A549 (cell line): ENCODE measurements at regions not wholly inside any gene's neighbourhood (a gene's known extent, or its start where the extent isn't known, plus 50 kb on each side); places are given as distances from the start of the nearest gene placed in this dataset.

Experiments
- ATAC-seq, 2 experiments: fragments of 200-7000 bp in 1 of 2; fragments of >200 bp in 1 of 2; cut with Nextera tagmentation in 1 of 2; cut with Tn5 transposase in 1 of 2; 3 replicates each; pipeline versions ENCODE4 v1.8.0 to v1.9.1; 2018 to 2020; ENCODE audit warnings: mild to moderate bottlenecking in 1 of 2, moderate library complexity in 1 of 2
- CTCF ChIA-PET: fragments of 300-600 bp; sonication (Branson Sonifier 250); formaldehyde crosslinking; extraction: SDS; loops from one replicate; lab custom pipeline; 2021; ENCODE audit warnings: antibody characterized with exemption, inconsistent platforms; lab: Yijun Ruan, JAX
- POLR2A ChIA-PET: fragments of 350-600 bp; formaldehyde crosslinking; extraction: SDS; loops from one replicate; lab custom pipeline; 2021; ENCODE audit warnings: antibody characterized with exemption, inconsistent platforms; lab: Yijun Ruan, JAX
- DNase-seq, 2 experiments: peaks; one replicate each; pipeline versions ENCODE4 v3.0.0 to v3.0.0-alpha.2; 2011 to 2016; ENCODE audit warnings: low read depth in 1 of 2, low spot score in 1 of 2
- FAIRE-seq: peaks from 2 replicates; lab custom pipeline; 2011; peaks lifted over from hg19 to GRCh38; lab: Jason Lieb, UNC
- H3K27ac ChIP-seq, 2 experiments: fragments of >200 bp; sonication (Bioruptor Twin); formaldehyde crosslinking; 3 replicates each; pipeline ENCODE4 v1.5.1; 2016 to 2017
- H3K4me1 ChIP-seq: fragments of >200 bp; sonication (Bioruptor Twin); formaldehyde crosslinking; 3 replicates; pipeline ENCODE4 v1.6.1; 2016
- H3K4me2 ChIP-seq: fragments of >200 bp; sonication (Bioruptor Twin); formaldehyde crosslinking; 3 replicates; pipeline ENCODE4 v1.6.1; 2016
- H3K4me3 ChIP-seq: fragments of >200 bp; sonication (Bioruptor Twin); formaldehyde crosslinking; 3 replicates; pipeline ENCODE4 v1.5.1; 2016
- H3K9me3 ChIP-seq: fragments of >200 bp; sonication (Bioruptor Twin); formaldehyde crosslinking; 3 replicates; pipeline ENCODE4 v1.6.1; 2016
- CBX2 ChIP-seq: fragments of 200-600 bp; sonication (generic); IDR thresholded peaks from 2 replicates; pipeline ENCODE4 v1.6.1; 2016; ENCODE audit warnings: low read depth, mild to moderate bottlenecking, borderline replicate concordance
- CBX8 ChIP-seq: fragments of 200-600 bp; sonication (generic); IDR thresholded peaks from 2 replicates; pipeline ENCODE4 v1.6.1; 2016
- CEBPB ChIP-seq, 2 experiments: fragments of >200 bp in 1 of 2; sonication (Bioruptor Twin) in 1 of 2; formaldehyde crosslinking in 1 of 2; IDR thresholded peaks; 2 replicates each; pipeline ENCODE4 v1.6.1; 2012 to 2016
- CHD2 ChIP-seq: fragments of 150-350 bp; IDR thresholded peaks from 2 replicates; pipeline ENCODE4 v1.6.1; 2014; ENCODE audit warnings: low read length; ENCODE audit not compliant: partially characterized antibody
- CTCF ChIP-seq: fragments of >200 bp; sonication (Bioruptor Twin); formaldehyde crosslinking; IDR thresholded peaks from 3 replicates; pipeline ENCODE4 v1.5.1; 2016
- EP300 ChIP-seq, 2 experiments: fragments of >200 bp; sonication (Bioruptor Twin); formaldehyde crosslinking; IDR thresholded peaks; 2 replicates in 1 of 2; 3 replicates in 1 of 2; pipeline ENCODE4 v1.6.1; 2016 to 2017
- ESRRA ChIP-seq: fragments of 150-350 bp; IDR thresholded peaks from 2 replicates; pipeline ENCODE4 v1.6.1; 2014; ENCODE audit warnings: mild to moderate bottlenecking, low read length, borderline replicate concordance
- FOSB ChIP-seq: fragments of 250-450 bp; sonication (Bioruptor Pico); IDR thresholded peaks from 2 replicates; pipeline ENCODE4 v1.5.0; 2020; ENCODE audit warnings: mild to moderate bottlenecking, moderate library complexity
- HEYL ChIP-seq: fragments of 250-450 bp; sonication (Bioruptor Pico); IDR thresholded peaks from 2 replicates; pipeline ENCODE4 v1.8.0; 2021; ENCODE audit warnings: mild to moderate bottlenecking, moderate library complexity
- JUN ChIP-seq, 2 experiments: fragments of >200 bp; sonication (Bioruptor Twin); formaldehyde crosslinking; IDR thresholded peaks; 2 replicates in 1 of 2; 3 replicates in 1 of 2; pipeline ENCODE4 v1.6.1; 2016 to 2017
- KDM1A ChIP-seq: fragments of 200-600 bp; sonication (generic); IDR thresholded peaks from 2 replicates; pipeline ENCODE4 v1.6.1; 2016; ENCODE audit warnings: low read depth, mild to moderate bottlenecking
- KDM5A ChIP-seq: fragments of 200-600 bp; sonication (generic); IDR thresholded peaks from 2 replicates; pipeline ENCODE4 v1.6.1; 2016; ENCODE audit warnings: antibody characterized with exemption, mild to moderate bottlenecking
- MAFK ChIP-seq: fragments of 450-650 bp; IDR thresholded peaks from 2 replicates; pipeline ENCODE4 v1.6.1; 2014; ENCODE audit not compliant: partially characterized antibody
- NFE2L2 ChIP-seq: fragments of 150-350 bp; conservative IDR thresholded peaks from 2 replicates; pipeline ENCODE4 v1.6.1; 2014; ENCODE audit warnings: low read length
- NPAS2 ChIP-seq: fragments of 250-450 bp; sonication (Bioruptor Pico); IDR thresholded peaks from 2 replicates; pipeline ENCODE4 v1.8.0; 2022; ENCODE audit warnings: mild to moderate bottlenecking, moderate library complexity, borderline replicate concordance
- NR3C1 ChIP-seq: fragments of >200 bp; sonication (Bioruptor Twin); formaldehyde crosslinking; IDR thresholded peaks from 3 replicates; pipeline ENCODE4 v1.6.1; 2017
- PHF8 ChIP-seq: fragments of 200-600 bp; sonication (generic); IDR thresholded peaks from 2 replicates; pipeline ENCODE4 v1.6.1; 2016; ENCODE audit warnings: low read depth, mild to moderate bottlenecking, antibody characterized with exemption, moderate library complexity, borderline replicate concordance
- POLR2A ChIP-seq: IDR thresholded peaks from 2 replicates; pipeline ENCODE4 v1.6.1; 2012; ENCODE audit warnings: mild to moderate bottlenecking, low read length
- RAD21 ChIP-seq, 2 experiments: fragments of >200 bp in 1 of 2; sonication (Bioruptor Twin) in 1 of 2; formaldehyde crosslinking in 1 of 2; IDR thresholded peaks in 1 of 2; conservative IDR thresholded peaks in 1 of 2; 2 replicates in 1 of 2; 3 replicates in 1 of 2; pipeline ENCODE4 v1.6.1; 2012 to 2018; ENCODE audit warnings: inconsistent platforms in 1 of 2
- RCOR1 ChIP-seq: fragments of 150-350 bp; IDR thresholded peaks from 2 replicates; pipeline ENCODE4 v1.6.1; 2014; ENCODE audit warnings: antibody characterized with exemption, low read length, low read depth
- TFCP2L1 ChIP-seq: fragments of 250-450 bp; sonication (Bioruptor Pico); IDR thresholded peaks from 2 replicates; pipeline ENCODE4 v1.5.0; 2021; ENCODE audit warnings: mild to moderate bottlenecking
- USF2 ChIP-seq: fragments of 450-650 bp; IDR thresholded peaks from 2 replicates; pipeline ENCODE4 v1.6.1; 2014; ENCODE audit warnings: antibody characterized with exemption
- ZC3H11A ChIP-seq: fragments of 450-650 bp; IDR thresholded peaks from 2 replicates; pipeline ENCODE4 v1.6.1; 2014; ENCODE audit warnings: antibody characterized with exemption, mild to moderate bottlenecking
- WGBS: methylation state at CpG from one replicate; pipeline ENCODE4 v1.1.6; 2017; ENCODE audit errors: missing lambda C conversion rate; 5-methylcytosine and 5-hydroxymethylcytosine counted together
- TF ChIP-seq, protein P1 (sequence below): fragments of >200 bp; sonication (Bioruptor Twin); formaldehyde crosslinking; IDR thresholded peaks from 2 replicates; pipeline ENCODE4 v1.6.1; 2016

DNA sequence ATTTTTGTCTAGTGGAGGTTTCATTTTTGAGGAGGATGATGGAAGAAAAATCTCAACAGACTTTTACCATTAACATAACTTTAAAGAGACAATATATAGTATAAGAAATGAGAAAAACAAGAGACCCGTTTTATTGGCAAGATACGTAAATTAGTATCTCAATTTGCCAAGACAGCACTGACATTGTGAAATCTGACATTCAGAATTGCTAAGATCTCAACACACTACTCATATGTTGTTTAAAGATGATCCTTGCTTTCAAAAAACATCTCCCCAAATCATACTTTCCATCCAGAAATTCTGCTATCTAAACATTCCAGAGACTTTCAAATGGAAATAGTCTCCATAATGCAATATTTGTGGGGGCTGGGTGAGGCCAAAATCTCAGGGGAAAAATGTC, 220.9 kb upstream of the CEP162 start:
- 92% methylated on average over 2 of the region's 2 CpGs for WGBS
- peaks cover 3% of the 10 kb centered on the region; the same call in 1 of the 3 replicates for H3K4me1 ChIP-seq
- H3K9me3 ChIP-seq: no peaks in the 10 kb centered on the region
- DNase-seq (no peak), ATAC-seq (no peak), FAIRE-seq (no peak)
- ChIA-PET CTCF (interaction anchor here (0.6 to 1.1 kb wide), 2 partner anchors 26 to 552 kb away, joined by 3 read pairs; no protein-coding TSS in a partner anchor), POLR2A (no interaction called here)
- no peak overlapping the region for H3K4me3 ChIP-seq
- H3K4me2 ChIP-seq: no peak overlapping the region
- no peak overlapping the region for H3K27ac ChIP-seq
- TF ChIP-seq CHD2 (no peak), KDM5A (no peak), FOSB (no peak)
- TF ChIP-seq, protein P1, sequence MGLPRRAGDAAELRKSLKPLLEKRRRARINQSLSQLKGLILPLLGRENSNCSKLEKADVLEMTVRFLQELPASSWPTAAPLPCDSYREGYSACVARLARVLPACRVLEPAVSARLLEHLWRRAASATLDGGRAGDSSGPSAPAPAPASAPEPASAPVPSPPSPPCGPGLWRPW: no peak

DNA sequence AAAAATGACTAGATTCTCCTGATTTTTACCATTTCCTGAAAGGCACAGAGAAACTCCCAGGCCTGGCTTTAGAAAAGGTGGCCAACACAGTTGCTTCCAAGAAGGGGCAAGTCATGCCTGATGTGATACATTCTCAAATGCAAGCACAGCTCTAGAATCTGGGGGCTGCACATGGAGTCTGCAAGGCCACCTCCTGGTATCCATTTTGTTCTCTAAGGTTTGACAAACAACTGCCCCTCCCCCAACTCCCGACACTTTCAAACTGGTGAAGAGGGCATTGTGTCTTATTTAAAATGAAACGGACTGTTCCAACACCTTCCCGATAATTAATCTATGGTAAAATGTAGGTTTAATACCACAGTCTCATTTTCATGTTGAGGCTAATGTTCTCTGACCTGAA, 220.2 kb upstream of the CEP162 start:
- POLR2A ChIA-PET: no interaction called here
- H3K9me3 ChIP-seq: no peaks in the 10 kb centered on the region
- no peak for DNase-seq
- FAIRE-seq: no peak
- H3K4me3 ChIP-seq: no peak overlapping the region
- H3K4me2 ChIP-seq: no peak overlapping the region
- ATAC-seq: no peak
- TF ChIP-seq NPAS2 (CRISPR knock-in tag): no peak
- no peak for TF ChIP-seq NFE2L2
- no peak for TF ChIP-seq CBX2
- TF ChIP-seq CBX8: no peak
- no peak for TF ChIP-seq TFCP2L1 (CRISPR knock-in tag)
- no peak for TF ChIP-seq RCOR1
- no peak for TF ChIP-seq JUN (IDR thresholded peaks at IDR 0.05)
- no peak for TF ChIP-seq MAFK
- no peak for TF ChIP-seq CHD2
- TF ChIP-seq POLR2A: no peak
- no peak for TF ChIP-seq KDM1A
- no peak for TF ChIP-seq NR3C1
- TF ChIP-seq RAD21 (conservative IDR thresholded peaks at IDR 0.05 in 1 of 2, IDR thresholded peaks at IDR 0.05 in 1 of 2): no peak
- TF ChIP-seq CEBPB (IDR thresholded peaks at IDR 0.05): no peak
- no peak for TF ChIP-seq ZC3H11A
- no peak for TF ChIP-seq HEYL (CRISPR knock-in tag)
- no peak for TF ChIP-seq PHF8
- 95% methylated on average over 3 of the region's 3 CpGs for WGBS
- H3K27ac ChIP-seq: no peak overlapping the region
- peaks cover 3% of the 10 kb centered on the region; the same call in 1 of the 3 replicates for H3K4me1 ChIP-seq
- CTCF ChIA-PET: no interaction called here

DNA sequence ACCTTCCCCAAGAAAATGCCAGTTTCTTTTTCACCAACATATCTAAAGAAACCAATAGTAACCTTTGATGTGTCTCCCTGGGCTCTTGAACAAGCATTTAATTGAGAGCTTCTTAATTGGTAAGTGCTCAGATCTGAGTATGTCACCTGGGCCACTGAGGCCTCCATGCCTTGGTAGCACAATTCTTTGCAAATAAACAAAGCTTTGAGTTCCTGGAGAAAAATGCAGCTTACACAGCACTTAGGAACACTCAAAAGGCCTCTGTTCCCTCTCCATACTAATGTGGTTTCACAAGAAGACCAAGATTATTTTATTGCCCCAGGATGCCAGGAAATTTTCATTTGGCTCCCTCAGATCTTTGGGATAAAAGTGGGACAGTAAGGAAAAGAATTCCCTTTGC, 217.6 kb upstream of the CEP162 start:
- Histone ChIP-seq H3K4me1 (peaks cover 3% of the 10 kb centered on the region; the same call in 1 of the 3 replicates), H3K4me2 (no peak overlapping the region), H3K27ac (no peak overlapping the region), H3K9me3 (no peaks in the 10 kb centered on the region), H3K4me3 (no peak overlapping the region)
- TF ChIP-seq ESRRA (no peak), CEBPB (IDR thresholded peaks at IDR 0.05) (no peak), USF2 (no peak), KDM1A (no peak), PHF8 (no peak), TFCP2L1 (CRISPR knock-in tag) (no peak), EP300 (IDR thresholded peaks at IDR 0.05) (no peak), KDM5A (no peak), CTCF (no peak), CHD2 (no peak), CBX2 (no peak)
- FAIRE-seq (no peak), DNase-seq (no peak), ATAC-seq (no peak)
- CTCF ChIA-PET: no interaction called here
- POLR2A ChIA-PET: no interaction called here
